ENCODE measurements at regions not wholly inside any gene's neighbourhood (a gene's known extent, or its start where the extent isn't known, plus 50 kb on each side); places are given as distances from the start of the nearest gene placed in this dataset.

DNA sequence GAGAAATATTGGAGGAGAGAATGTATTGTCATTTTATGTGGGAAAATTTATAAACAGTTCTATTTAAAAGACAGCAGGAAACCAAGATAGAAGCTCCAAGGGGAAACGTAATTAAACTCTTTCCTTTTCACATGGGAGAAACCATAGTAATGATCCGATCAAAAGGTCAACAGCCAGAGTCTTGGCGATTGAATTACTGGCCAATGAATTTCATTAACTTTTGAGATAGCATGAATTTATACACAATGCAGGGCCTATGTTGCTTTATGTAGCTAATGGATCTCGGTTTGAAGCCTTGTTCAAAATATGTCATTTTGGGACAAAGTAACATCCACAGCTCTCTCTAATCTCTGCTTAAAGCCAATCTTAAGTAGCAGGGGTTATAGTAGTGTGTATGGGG lies 897.5 kb upstream of the NDST4 start:
- H3K27ac ChIP-seq, result no peak overlapping the region
- H4K20me1 ChIP-seq (ENCODE audit: insufficient read depth, poor library complexity, severe bottlenecking), result no peaks in the 10 kb centered on the region
- H3K79me2 ChIP-seq, result no peaks in the 10 kb centered on the region
- no peak overlapping the region for H3K4me3 ChIP-seq
- H3K4me2 ChIP-seq, result no peak overlapping the region
- no peak for DNase-seq (ENCODE audit: low spot score)
- WGBS (ENCODE audit: low lambda C conversion rate, missing lambda C conversion rate), result 88% methylated on average over 4 of the region's 4 CpGs
- H2AFZ ChIP-seq, result no peak overlapping the region
- no peaks in the 10 kb centered on the region for H3K4me1 ChIP-seq (ENCODE audit: insufficient read depth)
- no peaks in the 10 kb centered on the region for H3K9me2 ChIP-seq (replicated peaks; ENCODE audit: insufficient read depth)
- H3K36me3 ChIP-seq (replicated peaks; ENCODE audit: insufficient read depth, low read depth), result no peaks in the 10 kb centered on the region
- TF ChIP-seq EZH2phosphoT487 (IDR thresholded peaks at IDR 0.05; ENCODE audit: low read depth, severe bottlenecking, unreplicated experiment), result no peak
- TF ChIP-seq, protein P1, sequence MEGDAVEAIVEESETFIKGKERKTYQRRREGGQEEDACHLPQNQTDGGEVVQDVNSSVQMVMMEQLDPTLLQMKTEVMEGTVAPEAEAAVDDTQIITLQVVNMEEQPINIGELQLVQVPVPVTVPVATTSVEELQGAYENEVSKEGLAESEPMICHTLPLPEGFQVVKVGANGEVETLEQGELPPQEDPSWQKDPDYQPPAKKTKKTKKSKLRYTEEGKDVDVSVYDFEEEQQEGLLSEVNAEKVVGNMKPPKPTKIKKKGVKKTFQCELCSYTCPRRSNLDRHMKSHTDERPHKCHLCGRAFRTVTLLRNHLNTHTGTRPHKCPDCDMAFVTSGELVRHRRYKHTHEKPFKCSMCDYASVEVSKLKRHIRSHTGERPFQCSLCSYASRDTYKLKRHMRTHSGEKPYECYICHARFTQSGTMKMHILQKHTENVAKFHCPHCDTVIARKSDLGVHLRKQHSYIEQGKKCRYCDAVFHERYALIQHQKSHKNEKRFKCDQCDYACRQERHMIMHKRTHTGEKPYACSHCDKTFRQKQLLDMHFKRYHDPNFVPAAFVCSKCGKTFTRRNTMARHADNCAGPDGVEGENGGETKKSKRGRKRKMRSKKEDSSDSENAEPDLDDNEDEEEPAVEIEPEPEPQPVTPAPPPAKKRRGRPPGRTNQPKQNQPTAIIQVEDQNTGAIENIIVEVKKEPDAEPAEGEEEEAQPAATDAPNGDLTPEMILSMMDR (IDR thresholded peaks at IDR 0.05; ENCODE audit: poor library complexity), result no peak
- TF ChIP-seq EZH2 (IDR thresholded peaks at IDR 0.05; ENCODE audit: borderline replicate concordance), result no peak
- no peaks in the 10 kb centered on the region for H3K27me3 ChIP-seq
- H3K9me3 ChIP-seq (ENCODE audit: low read depth), result no peaks in the 10 kb centered on the region

DNA sequence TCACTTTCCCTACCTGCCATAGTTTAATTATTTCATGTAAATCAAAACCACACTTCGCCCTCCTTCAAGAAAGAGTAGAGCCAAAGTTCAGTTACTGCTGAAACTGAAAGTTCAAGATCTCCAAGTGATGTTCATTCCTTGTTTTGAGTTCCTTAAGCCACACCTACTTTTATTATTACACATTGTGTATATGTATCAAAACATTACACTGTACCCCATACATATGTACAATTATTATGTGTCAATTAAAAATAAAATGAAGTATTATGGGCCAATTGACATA lies 892.3 kb upstream of the NDST4 start:
- Histone ChIP-seq H3K79me2 (no peaks in the 10 kb centered on the region), H4K20me1 (ENCODE audit: insufficient read depth, poor library complexity, severe bottlenecking) (no peaks in the 10 kb centered on the region), H3K4me2 (no peak overlapping the region), H3K4me3 (no peak overlapping the region), H3K4me1 (ENCODE audit: insufficient read depth) (no peaks in the 10 kb centered on the region), H3K27ac (no peak overlapping the region), H3K9me2 (replicated peaks; ENCODE audit: insufficient read depth) (no peaks in the 10 kb centered on the region), H3K27me3 (no peaks in the 10 kb centered on the region), H3K36me3 (replicated peaks; ENCODE audit: insufficient read depth, low read depth) (no peaks in the 10 kb centered on the region), H2AFZ (peak overlapping the region; percentile 21), H3K9me3 (ENCODE audit: low read depth) (no peaks in the 10 kb centered on the region)
- no peak for DNase-seq (ENCODE audit: low spot score)
- TF ChIP-seq, protein P1 (IDR thresholded peaks at IDR 0.05; ENCODE audit: poor library complexity), result no peak
- TF ChIP-seq EZH2 (IDR thresholded peaks at IDR 0.05; ENCODE audit: borderline replicate concordance) (no peak), EZH2phosphoT487 (IDR thresholded peaks at IDR 0.05; ENCODE audit: low read depth, severe bottlenecking, unreplicated experiment) (no peak)
- 85% methylated on average over 1 of the region's 1 CpG for WGBS (ENCODE audit: low lambda C conversion rate, missing lambda C conversion rate)

DNA sequence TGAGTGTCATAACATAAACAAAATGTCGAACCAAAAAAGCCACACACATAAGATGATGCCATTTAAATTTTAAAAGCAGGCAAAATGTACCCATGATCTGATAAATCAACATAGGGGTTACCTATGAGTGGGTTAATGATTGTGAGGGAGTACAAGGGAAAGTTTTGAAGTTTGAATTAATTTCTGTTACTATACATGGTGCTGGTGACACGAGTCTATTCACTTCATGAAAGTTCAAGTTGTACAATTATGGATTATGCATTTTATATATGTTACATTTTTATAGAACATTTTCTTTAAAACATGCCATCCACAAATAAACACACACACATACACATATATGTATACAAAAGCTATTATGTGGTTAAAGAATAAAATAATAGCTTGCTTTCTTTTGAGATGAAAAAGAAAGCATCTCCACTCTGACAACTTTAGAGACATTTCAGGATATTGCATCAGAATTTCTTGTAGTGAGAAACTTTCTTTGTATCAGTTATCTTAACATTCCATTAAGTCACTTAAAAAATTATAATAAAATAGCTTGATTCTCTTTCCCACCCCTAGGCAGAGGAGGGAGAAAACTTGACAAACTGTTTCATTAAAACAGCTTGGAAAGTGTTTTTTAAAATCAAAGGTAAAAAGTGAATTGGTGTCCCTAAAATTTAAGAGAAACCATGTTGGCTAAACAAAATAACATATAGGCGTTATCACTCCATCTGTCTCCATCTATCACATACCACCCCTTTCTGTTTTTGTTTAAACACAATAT lies 891.8 kb upstream of the NDST4 start:
- Histone ChIP-seq H3K4me1 (ENCODE audit: insufficient read depth) (no peaks in the 10 kb centered on the region), H2AFZ (peak overlapping the region; percentile 21), H3K27me3 (no peaks in the 10 kb centered on the region), H3K9me2 (replicated peaks; ENCODE audit: insufficient read depth) (no peaks in the 10 kb centered on the region), H4K20me1 (ENCODE audit: insufficient read depth, poor library complexity, severe bottlenecking) (no peaks in the 10 kb centered on the region), H3K27ac (no peak overlapping the region), H3K79me2 (no peaks in the 10 kb centered on the region), H3K36me3 (replicated peaks; ENCODE audit: insufficient read depth, low read depth) (no peaks in the 10 kb centered on the region), H3K4me3 (no peak overlapping the region), H3K4me2 (no peak overlapping the region), H3K9me3 (ENCODE audit: low read depth) (no peaks in the 10 kb centered on the region)
- no peak for DNase-seq (ENCODE audit: low spot score)
- TF ChIP-seq EZH2phosphoT487 (IDR thresholded peaks at IDR 0.05; ENCODE audit: low read depth, severe bottlenecking, unreplicated experiment) (no peak), EZH2 (IDR thresholded peaks at IDR 0.05; ENCODE audit: borderline replicate concordance) (no peak)
- TF ChIP-seq, protein P1 (IDR thresholded peaks at IDR 0.05; ENCODE audit: poor library complexity), result no peak
- WGBS (ENCODE audit: low lambda C conversion rate, missing lambda C conversion rate), result 73% methylated on average over 3 of the region's 3 CpGs

Measured in hepatocyte (in vitro differentiated cells).